ENCODE measurements at regions not wholly inside any gene's neighbourhood (a gene's known extent, or its start where the extent isn't known, plus 50 kb on each side); places are given as distances from the start of the nearest gene placed in this dataset.

- no peak for TF ChIP-seq ELF4 (CRISPR knock-in tag; IDR thresholded peaks at IDR 0.05; ENCODE audit: low read depth)
- no peak for TF ChIP-seq AR (CRISPR knock-in tag; IDR thresholded peaks at IDR 0.05)
- no peak for TF ChIP-seq USF1 (CRISPR knock-in tag; IDR thresholded peaks at IDR 0.05)
- TF ChIP-seq CTCF (IDR thresholded peaks at IDR 0.05): no peak
- no peak for TF ChIP-seq SP1 (CRISPR knock-in tag; conservative IDR thresholded peaks at IDR 0.05)
- no peak for TF ChIP-seq ZBTB21 (CRISPR knock-in tag; IDR thresholded peaks at IDR 0.05; ENCODE audit: borderline replicate concordance)
- no peak for TF ChIP-seq ZNF263 (CRISPR knock-in tag; IDR thresholded peaks at IDR 0.05; ENCODE audit: low read depth)
- no peak for TF ChIP-seq JUN (CRISPR knock-in tag; IDR thresholded peaks at IDR 0.05)
- no peak for TF ChIP-seq JAZF1 (CRISPR knock-in tag; IDR thresholded peaks at IDR 0.05)
- TF ChIP-seq ZNF317 (CRISPR knock-in tag; IDR thresholded peaks at IDR 0.05; ENCODE audit: borderline replicate concordance, low read depth): no peak
- TF ChIP-seq E2F1 (CRISPR knock-in tag; IDR thresholded peaks at IDR 0.05): no peak
- TF ChIP-seq ZNF121 (CRISPR knock-in tag; IDR thresholded peaks at IDR 0.05): no peak
These were observed 1259.7 kb upstream of the RAG2 start for GRCh38 chr11:37857726-37858125.

Data from WTC11 (cell line).